Neural crest cell (in vitro differentiated cells): ENCODE measurements at regions not wholly inside any gene's neighbourhood (a gene's known extent, or its start where the extent isn't known, plus 50 kb on each side); places are given as distances from the start of the nearest gene placed in this dataset.

Experiments used
- DNase-seq: peaks from one replicate; pipeline ENCODE4 v3.0.0; 2021; ENCODE audit warnings: low read depth, mixed read lengths, low spot score
- H3K27ac Mint-ChIP-seq: one replicate; pipeline ENCODE4 v1.8.0; 2021; ENCODE audit warnings: mild to moderate bottlenecking, mixed read lengths; ENCODE audit not compliant: unreplicated experiment
- H3K27me3 Mint-ChIP-seq: 2 replicates; pipeline ENCODE4 v1.8.0; 2021; ENCODE audit warnings: low read depth, mild to moderate bottlenecking, mixed read lengths
- H3K36me3 Mint-ChIP-seq: 2 replicates; pipeline ENCODE4 v1.8.0; 2021; ENCODE audit warnings: low read depth, mild to moderate bottlenecking, mixed read lengths
- H3K4me1 Mint-ChIP-seq: 2 replicates; pipeline ENCODE4 v1.8.0; 2021; ENCODE audit warnings: mixed read lengths
- H3K4me3 Mint-ChIP-seq: one replicate; pipeline ENCODE4 v1.8.0; 2021; ENCODE audit warnings: mild to moderate bottlenecking, mixed read lengths
- H3K9me3 Mint-ChIP-seq: 2 replicates; pipeline ENCODE4 v1.8.0; 2021; ENCODE audit warnings: mixed read lengths
- CTCF ChIP-seq: fragments of 200-600 bp; sonication (generic); conservative IDR thresholded peaks from 2 replicates; pipeline ENCODE4 v1.5.0; 2021; ENCODE audit warnings: antibody characterized with exemption, mild to moderate bottlenecking

- Mint-ChIP-seq H3K9me3 (no peaks in the 10 kb centered on the region), H3K27me3 (no peaks in the 10 kb centered on the region), H3K4me3 (no peak overlapping the region), H3K4me1 (no peaks in the 10 kb centered on the region), H3K27ac (no peak overlapping the region), H3K36me3 (no peaks in the 10 kb centered on the region)
- no peak for DNase-seq
- TF ChIP-seq CTCF: no peak
These were observed 310.0 kb upstream of the SNX7 start for GRCh38 chr1:98351561-98351960.

- TF ChIP-seq CTCF: no peak
- H3K4me1 Mint-ChIP-seq: no peaks in the 10 kb centered on the region
- no peak overlapping the region for H3K27ac Mint-ChIP-seq
- DNase-seq: no peak
- H3K36me3 Mint-ChIP-seq: no peaks in the 10 kb centered on the region
- H3K9me3 Mint-ChIP-seq: peaks cover 3% of the 10 kb centered on the region
- H3K4me3 Mint-ChIP-seq: no peak overlapping the region
- H3K27me3 Mint-ChIP-seq: no peaks in the 10 kb centered on the region
These were observed 316.1 kb upstream of the SNX7 start for GRCh38 chr1:98345417-98345816.

- Mint-ChIP-seq H3K36me3 (no peaks in the 10 kb centered on the region), H3K27me3 (no peaks in the 10 kb centered on the region), H3K4me3 (no peak overlapping the region), H3K4me1 (no peaks in the 10 kb centered on the region), H3K27ac (no peak overlapping the region), H3K9me3 (peaks cover 3% of the 10 kb centered on the region)
- TF ChIP-seq CTCF: no peak
- no peak for DNase-seq
These were observed 316.8 kb upstream of the SNX7 start for GRCh38 chr1:98344731-98345130.

- DNase-seq: no peak
- H3K36me3 Mint-ChIP-seq: no peaks in the 10 kb centered on the region
- TF ChIP-seq CTCF: no peak
- H3K27ac Mint-ChIP-seq: no peak overlapping the region
- no peak overlapping the region for H3K4me3 Mint-ChIP-seq
- peaks cover 3% of the 10 kb centered on the region for H3K9me3 Mint-ChIP-seq
- H3K4me1 Mint-ChIP-seq: no peaks in the 10 kb centered on the region
- no peaks in the 10 kb centered on the region for H3K27me3 Mint-ChIP-seq
These were observed 319.0 kb upstream of the SNX7 start for GRCh38 chr1:98342566-98342965.

GRCh38 chr1:98340511-98340910 lies 321.0 kb upstream of the SNX7 start:
- Mint-ChIP-seq H3K27ac (no peak overlapping the region), H3K4me3 (no peak overlapping the region), H3K4me1 (no peaks in the 10 kb centered on the region), H3K27me3 (no peaks in the 10 kb centered on the region), H3K36me3 (no peaks in the 10 kb centered on the region), H3K9me3 (peaks cover 3% of the 10 kb centered on the region)
- no peak for TF ChIP-seq CTCF
- DNase-seq: no peak
